GM12891 (cell line): ENCODE measurements at regions not wholly inside any gene's neighbourhood (a gene's known extent, or its start where the extent isn't known, plus 50 kb on each side); places are given as distances from the start of the nearest gene placed in this dataset.
A peak's percentile ranks its signal among the peaks of the same experiment; 100 is the strongest.

Source experiments
- DNase-seq: peaks from one replicate; pipeline ENCODE4 v3.0.0; 2011; ENCODE audit warnings: low spot score; ENCODE audit not compliant: insufficient read length
- FAIRE-seq: peaks from 2 replicates; lab custom pipeline; 2011; peaks lifted over from hg19 to GRCh38; lab: Jason Lieb, UNC
- PAX5 ChIP-seq: IDR thresholded peaks from 2 replicates; pipeline ENCODE4 v1.6.1; 2011; ENCODE audit warnings: low read length, moderate library complexity, mild to moderate bottlenecking; ENCODE audit not compliant: insufficient read depth, severe bottlenecking
- POLR2A ChIP-seq: IDR thresholded peaks from 2 replicates; pipeline ENCODE4 v1.6.1; 2011; ENCODE audit warnings: low read depth, low read length, control low read depth
- POLR2AphosphoS5 ChIP-seq: IDR thresholded peaks from 2 replicates; pipeline ENCODE4 v1.6.1; 2011; ENCODE audit warnings: low read depth, low read length, control low read depth
- POU2F2 ChIP-seq: IDR thresholded peaks from 2 replicates; pipeline ENCODE4 v1.6.1; 2011; ENCODE audit warnings: low read depth, mild to moderate bottlenecking, control low read depth, low read length, moderate library complexity
- SPI1 ChIP-seq: IDR thresholded peaks from 2 replicates; pipeline ENCODE4 v1.6.1; 2011; ENCODE audit warnings: low read depth, low read length, control low read depth
- TAF1 ChIP-seq: IDR thresholded peaks from 2 replicates; pipeline ENCODE4 v1.6.1; 2011; ENCODE audit warnings: low read depth, low read length, control low read depth

DNA sequence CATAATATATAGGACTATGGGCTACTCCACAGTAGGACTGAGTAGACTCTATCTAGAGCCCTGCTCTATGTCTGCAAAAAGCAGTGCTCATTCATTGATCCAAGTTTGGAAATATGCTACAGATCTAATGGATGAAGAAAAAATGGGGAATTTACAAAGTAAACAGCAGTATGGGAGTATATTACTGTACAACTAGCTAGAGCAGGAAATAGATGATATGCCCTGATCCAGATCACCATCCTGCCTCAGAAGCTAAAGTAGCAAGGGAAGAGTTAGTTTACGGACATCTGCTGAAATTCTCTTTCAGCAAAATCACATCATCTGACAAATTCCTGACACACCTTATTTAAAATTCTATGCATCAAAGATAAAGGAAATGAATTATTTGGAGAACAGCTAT is 168.2 kb upstream of the SEMA3A start:
- TF ChIP-seq TAF1 (no peak), POU2F2 (no peak), POLR2A (no peak), POLR2AphosphoS5 (no peak), SPI1 (no peak), PAX5 (no peak)
- FAIRE-seq, result no peak
- DNase-seq, result no peak

DNA sequence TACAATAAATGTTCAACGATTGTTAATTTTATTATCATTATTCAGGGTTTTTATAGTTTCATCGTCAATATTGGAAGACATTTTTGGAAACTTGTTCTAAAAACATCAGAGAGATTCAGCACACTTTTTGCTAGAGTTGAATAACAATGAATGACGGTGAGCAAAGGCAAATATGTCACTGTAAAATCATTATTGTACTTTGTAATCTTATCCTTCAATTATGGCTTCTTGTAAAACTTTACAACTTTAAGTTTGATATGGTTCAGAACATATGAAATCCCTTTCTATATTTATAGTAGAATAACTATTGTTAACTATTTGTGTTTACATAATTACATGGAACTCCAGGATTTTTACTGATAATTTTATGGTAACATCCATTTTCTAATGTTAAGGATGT is 167.8 kb upstream of the SEMA3A start:
- no peak for TF ChIP-seq TAF1
- no peak for TF ChIP-seq POU2F2
- TF ChIP-seq POLR2A, result no peak
- TF ChIP-seq PAX5, result no peak
- TF ChIP-seq POLR2AphosphoS5, result no peak
- FAIRE-seq, result no peak

DNA sequence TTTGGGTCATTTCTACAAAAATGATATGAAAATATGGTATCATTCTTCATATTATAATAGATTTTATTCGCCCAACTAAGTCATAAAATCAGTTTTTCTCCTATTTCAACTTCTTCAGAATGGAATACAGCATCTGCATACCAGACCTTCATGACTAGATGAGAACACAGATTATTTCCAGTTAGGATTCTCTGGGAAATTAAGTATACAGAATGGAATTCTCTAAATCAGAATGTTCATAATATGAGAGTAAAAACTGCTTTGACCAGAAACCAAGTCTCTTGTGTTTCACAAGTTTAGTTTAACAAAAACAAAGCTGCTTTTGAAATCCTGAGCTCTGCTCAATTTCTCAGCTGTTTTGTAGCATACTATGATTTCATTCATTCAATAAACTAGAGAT is 160.3 kb upstream of the SEMA3A start:
- FAIRE-seq, result no peak
- no peak for DNase-seq
- TF ChIP-seq TAF1, result no peak
- no peak for TF ChIP-seq SPI1

More for the DNA sequence above, 167.8 kb upstream of the SEMA3A start:
- DNase-seq, result no peak

DNA sequence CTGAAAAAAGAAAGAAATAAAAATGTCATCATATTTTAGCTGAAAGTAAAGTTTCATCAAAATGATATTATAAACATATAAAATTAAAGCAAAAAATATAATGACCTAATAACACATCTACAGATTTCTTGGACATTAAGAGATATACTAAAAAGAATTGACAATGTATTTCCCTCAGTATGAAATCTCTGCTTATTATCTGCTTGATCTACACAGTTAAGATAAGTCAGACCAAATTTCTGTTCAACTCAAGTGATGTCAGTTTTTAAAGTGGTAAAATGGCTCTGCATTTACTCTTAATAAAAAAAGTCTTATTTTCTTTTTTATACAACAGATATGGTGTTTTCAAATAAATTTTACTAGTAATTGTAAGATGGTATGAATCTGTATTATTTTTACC is 159.4 kb upstream of the SEMA3A start:
- FAIRE-seq (no peak), DNase-seq (no peak)
- no peak for TF ChIP-seq SPI1
- TF ChIP-seq POLR2AphosphoS5, result no peak
- no peak for TF ChIP-seq POLR2A
- no peak for TF ChIP-seq PAX5
- TF ChIP-seq TAF1, result no peak
- TF ChIP-seq POU2F2, result no peak

DNA sequence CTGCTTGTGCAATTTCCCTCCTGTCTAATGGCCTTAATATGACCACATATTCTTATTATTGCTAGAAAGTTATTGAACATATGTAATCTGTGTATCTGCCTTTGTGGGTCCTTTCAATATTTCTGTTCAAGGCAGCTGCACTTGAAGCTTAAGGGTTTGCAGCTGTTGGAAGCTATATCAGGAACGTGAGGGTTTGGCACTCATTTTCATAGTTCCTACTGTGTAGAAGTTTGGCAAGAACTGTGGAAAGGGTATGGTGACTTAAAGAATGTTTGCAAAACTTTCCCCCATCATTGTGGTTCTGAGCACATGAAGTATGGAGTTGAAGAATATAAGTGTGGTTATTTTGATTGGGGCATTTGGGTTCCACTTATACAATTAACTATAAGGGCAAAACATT is 144.7 kb upstream of the SEMA3A start:
- FAIRE-seq (peak; percentile 5), DNase-seq (no peak)
- TF ChIP-seq POU2F2 (no peak), POLR2AphosphoS5 (no peak), POLR2A (no peak), TAF1 (no peak), PAX5 (no peak), SPI1 (no peak)

DNA sequence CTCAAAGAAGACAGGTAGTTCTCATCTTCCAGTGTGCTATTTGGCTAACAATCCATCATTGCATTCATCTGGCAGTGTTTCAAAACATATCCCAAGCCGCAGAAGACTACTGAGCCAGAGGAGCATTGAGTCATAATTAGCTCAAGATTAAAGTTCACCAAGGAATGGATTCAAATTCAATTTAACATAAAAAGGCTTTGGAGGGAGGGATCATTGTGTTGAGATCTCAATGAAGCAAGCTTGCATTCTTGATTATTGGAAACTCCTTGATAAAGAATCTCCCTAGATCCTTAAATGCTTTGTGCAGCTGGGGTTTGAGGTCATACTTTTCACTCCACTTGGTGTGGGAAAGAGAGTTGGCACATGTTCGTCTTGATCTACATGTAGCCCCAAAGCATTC is 142.8 kb upstream of the SEMA3A start:
- no peak for DNase-seq
- TF ChIP-seq POLR2AphosphoS5 (no peak), POLR2A (no peak), POU2F2 (no peak), TAF1 (no peak), SPI1 (no peak)
- peak; percentile 57 for FAIRE-seq

DNA sequence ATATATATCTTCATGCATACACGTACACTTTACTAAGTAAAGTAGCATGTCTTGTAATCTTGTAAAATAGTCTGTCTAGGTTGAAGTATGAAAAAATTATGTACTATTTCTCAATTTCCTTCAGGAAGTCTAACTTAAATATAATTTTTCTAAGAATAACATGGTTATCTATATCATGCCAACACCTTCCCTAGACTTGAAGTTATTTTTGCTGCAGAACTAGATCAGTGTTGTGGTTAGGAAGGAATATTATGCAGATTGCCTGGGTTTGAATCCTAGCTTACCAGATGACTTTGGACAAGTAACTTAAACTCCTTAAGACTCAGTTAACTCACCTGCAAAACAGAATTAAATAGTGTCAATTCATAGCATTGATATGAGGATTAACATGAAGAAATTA is 142.2 kb upstream of the SEMA3A start:
- FAIRE-seq (no peak), DNase-seq (no peak)
- TF ChIP-seq PAX5 (no peak), POLR2A (no peak), TAF1 (no peak), SPI1 (no peak), POLR2AphosphoS5 (no peak), POU2F2 (no peak)

DNA sequence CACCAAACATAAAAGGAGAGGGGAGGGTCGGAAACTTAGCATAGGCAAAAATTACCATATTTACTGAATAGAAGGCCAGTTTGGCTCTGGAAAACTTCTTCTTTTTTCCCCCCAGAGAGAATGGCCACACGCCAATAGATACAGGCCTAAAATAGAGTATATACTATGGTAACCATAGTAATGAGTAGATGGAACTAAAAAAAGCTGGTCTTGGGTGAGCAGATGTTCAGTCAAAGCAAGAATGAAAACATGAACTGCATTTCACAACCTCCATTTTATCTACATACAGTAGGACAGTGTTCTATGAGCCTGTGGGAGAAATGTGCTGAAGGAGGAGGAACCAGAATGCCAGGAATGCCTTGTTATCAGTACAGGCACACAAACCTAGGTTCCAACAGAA is 141.7 kb upstream of the SEMA3A start:
- peak; percentile 52 for FAIRE-seq
- no peak for TF ChIP-seq POLR2A
- TF ChIP-seq SPI1, result peak; percentile 47
- DNase-seq, result peak; percentile 5

DNA sequence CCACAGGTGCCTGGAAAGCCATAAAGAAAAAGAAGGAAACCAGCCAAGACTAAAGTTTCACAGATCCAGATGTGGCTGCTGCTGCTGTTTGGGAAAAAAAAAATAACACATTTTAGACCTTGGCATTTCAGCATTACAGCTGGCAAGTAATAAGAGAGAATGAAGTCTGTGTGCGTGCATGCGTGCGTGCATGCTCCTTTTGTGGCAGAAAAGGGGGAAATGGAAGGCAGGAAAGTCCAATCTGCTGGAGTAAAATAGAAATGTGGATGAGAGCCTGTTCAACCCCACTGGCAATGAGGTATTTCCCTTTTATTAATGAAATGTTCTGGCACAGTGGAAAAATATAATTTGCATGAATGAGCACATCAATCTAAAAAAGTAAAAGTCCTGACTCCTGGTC is 137.0 kb upstream of the SEMA3A start:
- no peak for DNase-seq
- no peak for TF ChIP-seq PAX5
- no peak for TF ChIP-seq POLR2AphosphoS5
- no peak for TF ChIP-seq POLR2A
- no peak for TF ChIP-seq SPI1
- no peak for TF ChIP-seq POU2F2
- no peak for TF ChIP-seq TAF1
- FAIRE-seq, result no peak

DNA sequence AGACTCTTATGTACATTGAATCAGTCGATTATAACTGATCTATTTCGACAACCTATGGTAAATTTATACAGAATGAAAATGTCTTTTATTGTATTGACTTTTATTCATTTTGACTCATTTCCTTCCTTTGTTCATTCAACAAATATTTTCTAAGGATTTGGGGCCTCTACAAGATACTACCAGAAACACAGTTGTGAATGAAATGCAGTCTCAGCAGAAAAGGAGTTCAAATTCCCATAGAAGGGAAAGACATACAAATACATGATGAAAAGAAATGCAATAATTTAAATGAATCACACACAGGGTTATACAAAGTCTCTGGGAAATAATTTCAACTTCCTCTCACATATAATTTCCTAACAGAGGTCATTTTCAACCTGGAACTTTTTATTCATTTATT is 134.0 kb upstream of the SEMA3A start:
- TF ChIP-seq TAF1 (no peak), PAX5 (no peak), POU2F2 (no peak), POLR2A (no peak), POLR2AphosphoS5 (no peak), SPI1 (no peak)
- DNase-seq, result no peak
- FAIRE-seq, result no peak

DNA sequence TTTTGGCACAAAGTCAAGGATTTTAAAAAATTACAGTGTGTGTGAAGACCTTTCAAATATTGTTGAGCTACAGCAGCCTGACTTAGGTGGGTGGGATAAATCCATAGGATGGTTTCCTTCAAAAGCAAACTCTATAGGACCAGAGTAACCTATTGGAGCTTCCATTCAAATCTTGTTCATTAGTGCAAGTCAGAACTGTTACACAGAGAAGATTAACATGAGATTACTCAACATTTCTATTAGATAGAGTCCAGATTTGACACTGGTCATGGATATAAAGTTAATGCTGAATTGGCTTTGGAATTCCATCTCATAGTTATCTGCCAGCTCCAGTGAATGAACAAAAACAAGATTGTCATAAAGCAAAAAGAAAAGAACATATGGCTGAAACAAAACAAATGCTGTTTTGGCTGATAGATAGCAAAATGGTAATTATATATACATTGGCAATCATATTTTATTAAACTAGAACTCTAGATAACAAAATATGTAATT is 129.6 kb upstream of the SEMA3A start:
- FAIRE-seq, result no peak
- no peak for DNase-seq
- TF ChIP-seq TAF1, result no peak
- no peak for TF ChIP-seq POLR2A
- no peak for TF ChIP-seq POU2F2
- TF ChIP-seq PAX5, result no peak
- TF ChIP-seq SPI1, result no peak
- TF ChIP-seq POLR2AphosphoS5, result no peak
